Keratinocyte (primary cell): ENCODE measurements at regions not wholly inside any gene's neighbourhood (a gene's known extent, or its start where the extent isn't known, plus 50 kb on each side); places are given as distances from the start of the nearest gene placed in this dataset.

Source experiments
- DNase-seq: peaks from one replicate; pipeline ENCODE4 v3.0.0-alpha.2; 2011; ENCODE audit warnings: low read depth, missing footprints, low spot score
- FAIRE-seq: peaks from 2 replicates; lab custom pipeline; 2011; peaks lifted over from hg19 to GRCh38; lab: Jason Lieb, UNC
- H2AFZ ChIP-seq: 2 replicates; pipeline ENCODE4 v1.6.0; 2012; ENCODE audit warnings: low read length, control low read depth, inconsistent platforms; ENCODE audit not compliant: control insufficient read depth
- H3K27ac ChIP-seq: 2 replicates; pipeline ENCODE4 v1.5.1; 2011; ENCODE audit warnings: low read length; ENCODE audit not compliant: control insufficient read depth, insufficient read depth
- H3K27me3 ChIP-seq: 3 replicates; pipeline ENCODE4 v1.6.0; 2011; ENCODE audit warnings: low read length; ENCODE audit not compliant: control insufficient read depth, insufficient read depth; ENCODE audit errors: extremely low read depth
- H3K36me3 ChIP-seq, 2 experiments: 2 replicates in 1 of 2; 3 replicates in 1 of 2; pipeline ENCODE4 v1.5.1; 2011; ENCODE audit warnings: low read length in 2 of 2, mild to moderate bottlenecking in 1 of 2; ENCODE audit not compliant: control insufficient read depth in 2 of 2, insufficient read depth in 2 of 2; ENCODE audit errors: extremely low read depth in 1 of 2
- H3K4me1 ChIP-seq: 3 replicates; pipeline ENCODE4 v1.5.1; 2011; ENCODE audit warnings: low read length; ENCODE audit not compliant: control insufficient read depth, insufficient read depth; ENCODE audit errors: extremely low read depth
- H3K4me2 ChIP-seq: 3 replicates; pipeline ENCODE4 v1.6.0; 2011; ENCODE audit warnings: low read depth, low read length; ENCODE audit not compliant: control insufficient read depth, insufficient read depth; ENCODE audit errors: extremely low read depth
- H3K4me3 ChIP-seq, 3 experiments: fragments of 200-600 bp in 1 of 3; sonication (generic) in 1 of 3; 2 replicates in 2 of 3; 3 replicates in 1 of 3; pipeline ENCODE4 v1.5.1; 2011 to 2016; ENCODE audit warnings: low read length in 3 of 3, mild to moderate bottlenecking in 3 of 3, control low read depth in 2 of 3, inconsistent platforms in 1 of 3, low read depth in 1 of 3, mixed read lengths in 1 of 3, mixed run types in 1 of 3, moderate library complexity in 1 of 3; ENCODE audit not compliant: control insufficient read depth in 2 of 3, insufficient read depth in 2 of 3; ENCODE audit errors: extremely low read depth in 1 of 3
- H3K79me2 ChIP-seq: 2 replicates; pipeline ENCODE4 v1.6.0; 2012; ENCODE audit warnings: low read length; ENCODE audit not compliant: control insufficient read depth, insufficient read depth
- H3K9ac ChIP-seq: 3 replicates; pipeline ENCODE4 v1.6.0; 2011; ENCODE audit warnings: low read length; ENCODE audit not compliant: control insufficient read depth, insufficient read depth; ENCODE audit errors: extremely low read depth
- H3K9me1 ChIP-seq: 3 replicates; pipeline ENCODE4 v1.6.0; 2011; ENCODE audit warnings: low read length; ENCODE audit not compliant: control insufficient read depth, insufficient read depth; ENCODE audit errors: extremely low read depth
- H3K9me3 ChIP-seq: 2 replicates; pipeline ENCODE4 v1.5.1; 2012; ENCODE audit warnings: low read depth, low read length; ENCODE audit not compliant: control insufficient read depth
- H4K20me1 ChIP-seq: 3 replicates; pipeline ENCODE4 v1.6.0; 2011; ENCODE audit warnings: low read length; ENCODE audit not compliant: control insufficient read depth, insufficient read depth; ENCODE audit errors: extremely low read depth
- CTCF ChIP-seq, 3 experiments: IDR thresholded peaks in 1 of 3; conservative IDR thresholded peaks in 1 of 3; optimal IDR thresholded peaks in 1 of 3; 2 replicates in 2 of 3; 3 replicates in 1 of 3; pipeline versions ENCODE3 to v1.5.1; 2011; ENCODE audit warnings: low read length in 3 of 3, mild to moderate bottlenecking in 3 of 3, moderate library complexity in 2 of 3, control low read depth in 1 of 3, inconsistent platforms in 1 of 3; ENCODE audit not compliant: insufficient read depth in 2 of 3; ENCODE audit errors: extremely low read depth in 1 of 3
- EZH2 ChIP-seq: IDR thresholded peaks from one replicate; pipeline ENCODE4 v1.6.1; 2012; ENCODE audit warnings: inconsistent platforms, mild to moderate bottlenecking, low read length, moderate library complexity
- dilution Hi-C: fragments of 300-500 bp; cut with MboI; formaldehyde crosslinking; loops from one replicate; pipeline ENCODE4 v1.7.0; 2020; ENCODE audit warnings: low sequenced_read_pairs; ENCODE audit not compliant: extremely low pct_ligation_motif_present

GRCh38 chr16:65574326-65574966 is 452.6 kb upstream of the CDH11 start:
- Histone ChIP-seq H3K4me2 (no peak overlapping the region), H3K27ac (no peak overlapping the region), H3K4me3 (no peak overlapping the region), H3K4me1 (peaks cover 10% of the 10 kb centered on the region), H2AFZ (no peak overlapping the region), H4K20me1 (no peaks in the 10 kb centered on the region), H3K9me3 (no peaks in the 10 kb centered on the region), H3K9ac (no peak overlapping the region), H3K79me2 (no peaks in the 10 kb centered on the region), H3K36me3 (no peaks in the 10 kb centered on the region), H3K9me1 (no peaks in the 10 kb centered on the region), H3K27me3 (no peaks in the 10 kb centered on the region)
- DNase-seq (no peak), FAIRE-seq (no peak)
- dilution Hi-C loops = no loop called here
- TF ChIP-seq CTCF (optimal IDR thresholded peaks at IDR 0.05 in 1 of 3, IDR thresholded peaks at IDR 0.05 in 1 of 3, conservative IDR thresholded peaks at IDR 0.05 in 1 of 3; ENCODE audit: extremely low read depth in 1 of 3, insufficient read depth in 2 of 3, low read length in 3 of 3) (no peak), EZH2 (no peak)

- dilution Hi-C loops = no loop called here
- FAIRE-seq (peak; percentile 76), DNase-seq (peak; percentile 23)
These were observed 450.3 kb upstream of the CDH11 start for GRCh38 chr16:65572156-65572555.

More at GRCh38 chr16:65572156-65572555, 450.3 kb upstream of the CDH11 start:
- no peaks in the 10 kb centered on the region for H3K27me3 ChIP-seq
- no peak overlapping the region for H3K9ac ChIP-seq
- H3K4me3 ChIP-seq = no peak overlapping the region
- no peaks in the 10 kb centered on the region for H3K9me1 ChIP-seq
- H3K27ac ChIP-seq = no peak overlapping the region
- no peaks in the 10 kb centered on the region for H3K79me2 ChIP-seq
- H3K36me3 ChIP-seq = no peaks in the 10 kb centered on the region
- peak in 1 of 3 experiments; percentile 46 for TF ChIP-seq CTCF (optimal IDR thresholded peaks at IDR 0.05 in 1 of 3, IDR thresholded peaks at IDR 0.05 in 1 of 3, conservative IDR thresholded peaks at IDR 0.05 in 1 of 3; ENCODE audit: extremely low read depth in 1 of 3, insufficient read depth in 2 of 3, low read length in 3 of 3)
- TF ChIP-seq EZH2 = no peak
- H3K4me2 ChIP-seq = peak overlapping the region; percentile 57
- H2AFZ ChIP-seq = peak overlapping the region; percentile 75
- H3K9me3 ChIP-seq = no peaks in the 10 kb centered on the region
- no peaks in the 10 kb centered on the region for H4K20me1 ChIP-seq
- peaks cover 10% of the 10 kb centered on the region for H3K4me1 ChIP-seq
